HG02798 (cell line): ENCODE measurements at regions not wholly inside any gene's neighbourhood (a gene's known extent, or its start where the extent isn't known, plus 50 kb on each side); places are given as distances from the start of the nearest gene placed in this dataset.
"Not testable (repeated sequence)": the region's sequence is repeated elsewhere in the genome, so short reads cannot be mapped to it uniquely, and the experiment has no call there.

Source experiments
- ATAC-seq: cut with Tn5 transposase; IDR thresholded peaks from one replicate; pipeline ENCODE4 v1.9.1; 2021; ENCODE audit warnings: mild to moderate bottlenecking; ENCODE audit not compliant: unreplicated experiment, poor library complexity

GRCh38 chr2:217604527-217605194 lies 398.1 kb downstream of the TNS1 start:
- ATAC-seq, result no peak

- ATAC-seq, result no peak
Measured at GRCh38 chr2:217601601-217602000, 401.2 kb downstream of the TNS1 start.

- ATAC-seq, result no peak
Measured at GRCh38 chr2:217599906-217600305, 402.9 kb downstream of the TNS1 start.

- ATAC-seq, result no peak
Measured at GRCh38 chr2:217597681-217598080, 405.1 kb downstream of the TNS1 start.

- ATAC-seq, result no peak
Measured at GRCh38 chr2:217597145-217597544, 405.6 kb downstream of the TNS1 start.

GRCh38 chr2:217593732-217594131 lies 409.1 kb downstream of the TNS1 start:
- ATAC-seq, result peak; percentile 60

- ATAC-seq, result no peak
Measured at GRCh38 chr2:217588266-217588665, 414.5 kb downstream of the TNS1 start.

GRCh38 chr2:217585362-217585761 lies 417.4 kb downstream of the TNS1 start:
- no peak for ATAC-seq

- ATAC-seq, result not testable (repeated sequence)
Measured at GRCh38 chr2:217580407-217580806, 422.4 kb downstream of the TNS1 start.

- ATAC-seq, result no peak
Measured at GRCh38 chr2:217573571-217573970, 429.2 kb downstream of the TNS1 start.

GRCh38 chr2:217570394-217570793 lies 432.4 kb downstream of the TNS1 start:
- ATAC-seq, result no peak

GRCh38 chr2:217568289-217568971 lies 434.4 kb downstream of the TNS1 start:
- ATAC-seq, result no peak

GRCh38 chr2:217563565-217563964 lies 439.2 kb downstream of the TNS1 start:
- no peak for ATAC-seq

GRCh38 chr2:217562871-217563480 lies 439.8 kb downstream of the TNS1 start:
- no peak for ATAC-seq

- ATAC-seq, result no peak
Measured at GRCh38 chr2:217559084-217559483, 443.7 kb downstream of the TNS1 start.

- ATAC-seq, result no peak
Measured at GRCh38 chr2:217555081-217555876, 447.5 kb downstream of the TNS1 start.

- no peak for ATAC-seq
Measured at GRCh38 chr2:217553679-217554078, 449.1 kb downstream of the TNS1 start.

GRCh38 chr2:217553202-217553601 lies 449.6 kb downstream of the TNS1 start:
- no peak for ATAC-seq

- no peak for ATAC-seq
Measured at GRCh38 chr2:217552081-217552480, 450.7 kb downstream of the TNS1 start.

- ATAC-seq, result no peak
Measured at GRCh38 chr2:217551252-217551899, 451.4 kb downstream of the TNS1 start.
